22Rv1 (cell line): ENCODE measurements at regions not wholly inside any gene's neighbourhood (a gene's known extent, or its start where the extent isn't known, plus 50 kb on each side); places are given as distances from the start of the nearest gene placed in this dataset.

Experiments used
- CTCF ChIP-seq: fragments of 450-650 bp; IDR thresholded peaks from 2 replicates; pipeline ENCODE4 v1.5.1; 2017; ENCODE audit warnings: mild to moderate bottlenecking
- ZFX ChIP-seq: fragments of 450-650 bp; IDR thresholded peaks from 2 replicates; pipeline ENCODE4 v1.6.1; 2017; ENCODE audit warnings: antibody characterized with exemption, borderline replicate concordance

- no peak for TF ChIP-seq CTCF
- no peak for TF ChIP-seq ZFX
Observed at GRCh38 chr5:155540000-155540595, 526.5 kb downstream of the KIF4B start.
